IPS-15b (cell line): ENCODE measurements at regions not wholly inside any gene's neighbourhood (a gene's known extent, or its start where the extent isn't known, plus 50 kb on each side); places are given as distances from the start of the nearest gene placed in this dataset.
"Not testable (repeated sequence)": the region's sequence is repeated elsewhere in the genome, so short reads cannot be mapped to it uniquely, and the experiment has no call there.

Experiments
- H3K27me3 ChIP-seq: one replicate; pipeline ENCODE4 v1.6.1; 2013; ENCODE audit warnings: low read length; ENCODE audit not compliant: control insufficient read depth, insufficient read depth
- H3K36me3 ChIP-seq: one replicate; pipeline ENCODE4 v1.6.1; 2013; ENCODE audit warnings: low read length; ENCODE audit not compliant: control insufficient read depth, insufficient read depth
- H3K4me1 ChIP-seq: one replicate; pipeline ENCODE4 v1.6.1; 2013; ENCODE audit warnings: mild to moderate bottlenecking, low read length; ENCODE audit not compliant: control insufficient read depth, insufficient read depth
- H3K4me3 ChIP-seq: one replicate; pipeline ENCODE4 v1.5.1; 2013; ENCODE audit warnings: low read depth, low read length
- H3K9ac ChIP-seq: one replicate; pipeline ENCODE4 v1.6.1; 2013; ENCODE audit warnings: low read depth, mild to moderate bottlenecking, low read length
- H3K9me3 ChIP-seq: one replicate; pipeline ENCODE4 v1.6.1; 2013; ENCODE audit warnings: mild to moderate bottlenecking, low read length; ENCODE audit not compliant: control insufficient read depth, insufficient read depth

- Histone ChIP-seq H3K27me3 (no peaks in the 10 kb centered on the region), H3K4me3 (no peak overlapping the region), H3K36me3 (no peaks in the 10 kb centered on the region), H3K9me3 (no peaks in the 10 kb centered on the region), H3K4me1 (no peaks in the 10 kb centered on the region), H3K9ac (no peak overlapping the region)
These were observed 80.8 kb upstream of the PRSS1 start for GRCh38 chr7:142668495-142668894.

DNA sequence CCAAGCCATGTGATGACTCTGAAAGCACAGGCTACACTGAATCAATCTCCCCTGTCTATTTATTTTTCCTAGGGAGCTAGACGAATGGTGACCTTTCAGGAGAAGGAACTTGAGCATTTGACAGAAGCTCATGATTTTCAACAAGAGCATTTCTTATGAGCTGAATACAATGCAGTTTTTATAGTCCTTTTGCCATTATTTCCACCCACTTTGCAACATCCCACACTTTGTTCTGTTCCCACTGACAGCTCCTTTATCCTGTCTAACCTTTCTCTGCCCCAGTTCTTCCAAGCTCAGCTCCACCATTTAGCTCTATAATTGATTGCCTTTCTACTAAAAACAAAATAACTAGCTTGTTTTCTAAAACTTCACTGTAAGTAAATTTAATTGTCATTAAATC is 91.9 kb upstream of the PRSS1 start:
- no peaks in the 10 kb centered on the region for H3K36me3 ChIP-seq
- no peaks in the 10 kb centered on the region for H3K4me1 ChIP-seq
- H3K4me3 ChIP-seq = no peak overlapping the region
- no peaks in the 10 kb centered on the region for H3K9me3 ChIP-seq
- H3K27me3 ChIP-seq = no peaks in the 10 kb centered on the region
- H3K9ac ChIP-seq = no peak overlapping the region

GRCh38 chr7:142654398-142654797 is 94.9 kb upstream of the PRSS1 start:
- H3K9ac ChIP-seq = no peak overlapping the region
- no peaks in the 10 kb centered on the region for H3K4me1 ChIP-seq
- H3K36me3 ChIP-seq = no peaks in the 10 kb centered on the region
- H3K4me3 ChIP-seq = no peak overlapping the region
- H3K9me3 ChIP-seq = no peaks in the 10 kb centered on the region
- no peaks in the 10 kb centered on the region for H3K27me3 ChIP-seq

- H3K4me3 ChIP-seq = no peak overlapping the region
- no peaks in the 10 kb centered on the region for H3K4me1 ChIP-seq
- H3K9ac ChIP-seq = no peak overlapping the region
- no peaks in the 10 kb centered on the region for H3K9me3 ChIP-seq
- H3K36me3 ChIP-seq = no peaks in the 10 kb centered on the region
- no peaks in the 10 kb centered on the region for H3K27me3 ChIP-seq
These were observed 101.5 kb upstream of the PRSS1 start for GRCh38 chr7:142647749-142648148.

- Histone ChIP-seq H3K27me3 (no peaks in the 10 kb centered on the region), H3K9ac (no peak overlapping the region), H3K9me3 (no peaks in the 10 kb centered on the region)
These were observed 102.7 kb upstream of the PRSS1 start for GRCh38 chr7:142646386-142647140.

GRCh38 chr7:142645777-142646176 is 103.5 kb upstream of the PRSS1 start:
- Histone ChIP-seq H3K36me3 (no peaks in the 10 kb centered on the region), H3K4me3 (no peak overlapping the region), H3K4me1 (no peaks in the 10 kb centered on the region), H3K9me3 (no peaks in the 10 kb centered on the region), H3K27me3 (no peaks in the 10 kb centered on the region), H3K9ac (no peak overlapping the region)

More at GRCh38 chr7:142646386-142647140, 102.7 kb upstream of the PRSS1 start:
- Histone ChIP-seq H3K36me3 (no peaks in the 10 kb centered on the region), H3K4me1 (no peaks in the 10 kb centered on the region), H3K4me3 (no peak overlapping the region)

DNA sequence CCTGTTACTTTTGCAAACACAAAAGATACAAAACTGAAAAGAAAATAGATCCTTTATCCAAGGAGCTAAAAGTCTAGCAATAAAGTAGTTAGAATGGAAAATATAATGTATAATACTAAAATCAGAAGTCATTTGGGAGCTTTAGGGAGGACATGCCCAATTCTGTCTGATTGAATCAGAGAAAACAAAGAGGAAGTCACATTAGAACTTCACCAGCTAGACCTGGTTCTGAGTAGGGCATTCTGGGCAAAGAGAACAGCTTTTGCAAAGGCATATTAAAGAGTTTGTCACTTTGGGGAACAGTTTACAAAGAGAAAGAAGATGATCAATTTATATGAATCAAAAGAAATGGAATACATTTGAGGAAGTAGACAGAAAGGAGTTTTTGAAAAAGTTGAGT is 107.0 kb upstream of the PRSS1 start:
- no peak overlapping the region for H3K4me3 ChIP-seq
- no peaks in the 10 kb centered on the region for H3K4me1 ChIP-seq
- H3K36me3 ChIP-seq = no peaks in the 10 kb centered on the region
- H3K9me3 ChIP-seq = no peaks in the 10 kb centered on the region
- H3K27me3 ChIP-seq = no peaks in the 10 kb centered on the region
- no peak overlapping the region for H3K9ac ChIP-seq

DNA sequence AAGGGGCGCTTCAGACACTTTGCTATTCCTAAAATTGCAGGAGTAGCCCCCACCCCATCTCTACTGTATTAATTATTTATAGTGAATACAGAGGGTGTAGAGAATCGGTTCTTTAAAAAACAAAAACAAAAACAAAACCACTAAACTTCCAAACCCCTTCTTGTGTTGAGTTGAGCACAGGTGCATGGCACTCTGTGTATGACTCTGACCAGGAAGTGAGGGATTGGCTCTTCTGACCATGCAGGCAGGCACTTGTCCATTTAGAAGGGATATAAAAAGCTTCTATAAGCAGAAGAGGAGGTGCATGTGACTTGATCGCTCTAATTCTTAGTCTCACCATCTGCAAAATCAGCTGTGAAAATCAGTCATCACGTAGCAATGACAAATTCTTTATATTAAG is 108.0 kb upstream of the PRSS1 start:
- H3K9ac ChIP-seq, H3K27me3 ChIP-seq, H3K9me3 ChIP-seq, H3K4me1 ChIP-seq, H3K36me3 ChIP-seq, H3K4me3 ChIP-seq: not testable (repeated sequence)

GRCh38 chr7:142638581-142638980 is 110.7 kb upstream of the PRSS1 start:
- no peaks in the 10 kb centered on the region for H3K36me3 ChIP-seq
- no peaks in the 10 kb centered on the region for H3K9me3 ChIP-seq
- H3K4me3 ChIP-seq = no peak overlapping the region
- no peaks in the 10 kb centered on the region for H3K4me1 ChIP-seq
- no peak overlapping the region for H3K9ac ChIP-seq
- no peaks in the 10 kb centered on the region for H3K27me3 ChIP-seq

GRCh38 chr7:142637240-142637639 is 112.0 kb upstream of the PRSS1 start:
- no peaks in the 10 kb centered on the region for H3K27me3 ChIP-seq

DNA sequence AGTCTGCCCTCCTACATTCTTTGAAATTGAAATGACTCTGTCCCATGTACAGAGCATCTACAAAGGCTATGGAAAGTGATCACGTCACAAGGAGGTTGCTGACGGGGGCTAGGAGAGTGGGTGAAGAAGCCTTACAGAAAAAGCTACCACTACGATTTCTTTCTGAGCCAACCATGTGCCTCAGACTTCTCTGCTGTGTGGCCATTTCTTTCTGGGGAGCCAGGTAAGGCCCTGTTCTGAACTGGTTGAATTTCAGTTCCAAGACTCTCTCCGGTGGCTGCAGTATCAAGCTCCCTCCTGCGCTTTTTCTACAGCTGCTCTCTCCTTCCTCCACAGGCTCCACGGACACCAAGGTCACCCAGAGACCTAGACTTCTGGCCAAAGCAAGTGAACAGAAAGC is 112.5 kb upstream of the PRSS1 start:
- H3K27me3 ChIP-seq = no peaks in the 10 kb centered on the region
- no peaks in the 10 kb centered on the region for H3K36me3 ChIP-seq
- no peak overlapping the region for H3K4me3 ChIP-seq
- H3K4me1 ChIP-seq = no peaks in the 10 kb centered on the region
- no peaks in the 10 kb centered on the region for H3K9me3 ChIP-seq
- H3K9ac ChIP-seq = no peak overlapping the region

More at GRCh38 chr7:142637240-142637639, 112.0 kb upstream of the PRSS1 start:
- Histone ChIP-seq H3K36me3 (no peaks in the 10 kb centered on the region), H3K4me3 (no peak overlapping the region), H3K4me1 (no peaks in the 10 kb centered on the region), H3K9ac (no peak overlapping the region), H3K9me3 (no peaks in the 10 kb centered on the region)

GRCh38 chr7:142636107-142636506 is 113.2 kb upstream of the PRSS1 start:
- not testable (repeated sequence) for H3K4me3 ChIP-seq, H3K27me3 ChIP-seq, H3K4me1 ChIP-seq, H3K36me3 ChIP-seq, H3K9me3 ChIP-seq, H3K9ac ChIP-seq
